ENCODE measurements at regions not wholly inside any gene's neighbourhood (a gene's known extent, or its start where the extent isn't known, plus 50 kb on each side); places are given as distances from the start of the nearest gene placed in this dataset.

DNA sequence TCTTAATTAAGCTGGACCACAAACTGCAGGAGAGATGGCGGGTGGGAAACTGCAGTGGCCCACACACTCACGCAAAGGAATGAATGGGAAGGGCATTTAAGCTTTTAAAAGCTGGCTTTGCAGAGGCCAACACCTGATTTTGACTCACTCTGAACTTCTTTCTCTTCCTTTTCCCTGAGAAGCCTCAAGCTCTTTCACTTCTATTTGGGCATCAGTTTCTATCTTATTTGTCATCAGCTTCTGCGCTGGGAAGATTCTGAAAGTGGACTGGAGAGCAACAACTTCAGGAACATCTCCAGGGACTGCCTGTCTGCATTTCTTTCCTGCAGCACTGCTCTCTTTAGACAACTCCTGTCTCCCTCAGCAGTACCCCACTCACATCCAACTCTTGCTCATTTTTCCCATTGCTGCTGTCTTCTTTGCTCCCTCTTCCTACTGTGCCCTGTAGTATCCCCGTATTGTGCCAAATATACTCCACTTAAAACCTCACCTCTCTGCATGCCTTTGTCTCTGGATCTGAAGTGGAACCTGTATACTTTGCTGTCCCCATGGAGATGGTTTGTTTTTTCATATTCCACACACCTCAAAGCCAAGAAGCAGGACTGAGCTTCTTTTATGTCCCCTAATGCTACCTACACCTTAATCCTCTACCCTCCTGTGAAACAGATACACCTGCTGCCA, 143.3 kb upstream of the JUN start:
- TF ChIP-seq RAD21 (IDR thresholded peaks at IDR 0.05; ENCODE audit: low read depth): no peak
- TF ChIP-seq, protein P1, sequence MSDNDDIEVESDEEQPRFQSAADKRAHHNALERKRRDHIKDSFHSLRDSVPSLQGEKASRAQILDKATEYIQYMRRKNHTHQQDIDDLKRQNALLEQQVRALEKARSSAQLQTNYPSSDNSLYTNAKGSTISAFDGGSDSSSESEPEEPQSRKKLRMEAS (IDR thresholded peaks at IDR 0.05): no peak
- no peak for TF ChIP-seq TEAD4 (IDR thresholded peaks at IDR 0.05)
- TF ChIP-seq, protein P2, sequence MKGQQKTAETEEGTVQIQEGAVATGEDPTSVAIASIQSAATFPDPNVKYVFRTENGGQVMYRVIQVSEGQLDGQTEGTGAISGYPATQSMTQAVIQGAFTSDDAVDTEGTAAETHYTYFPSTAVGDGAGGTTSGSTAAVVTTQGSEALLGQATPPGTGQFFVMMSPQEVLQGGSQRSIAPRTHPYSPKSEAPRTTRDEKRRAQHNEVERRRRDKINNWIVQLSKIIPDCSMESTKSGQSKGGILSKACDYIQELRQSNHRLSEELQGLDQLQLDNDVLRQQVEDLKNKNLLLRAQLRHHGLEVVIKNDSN (IDR thresholded peaks at IDR 0.05): no peak
- TF ChIP-seq, protein P3, sequence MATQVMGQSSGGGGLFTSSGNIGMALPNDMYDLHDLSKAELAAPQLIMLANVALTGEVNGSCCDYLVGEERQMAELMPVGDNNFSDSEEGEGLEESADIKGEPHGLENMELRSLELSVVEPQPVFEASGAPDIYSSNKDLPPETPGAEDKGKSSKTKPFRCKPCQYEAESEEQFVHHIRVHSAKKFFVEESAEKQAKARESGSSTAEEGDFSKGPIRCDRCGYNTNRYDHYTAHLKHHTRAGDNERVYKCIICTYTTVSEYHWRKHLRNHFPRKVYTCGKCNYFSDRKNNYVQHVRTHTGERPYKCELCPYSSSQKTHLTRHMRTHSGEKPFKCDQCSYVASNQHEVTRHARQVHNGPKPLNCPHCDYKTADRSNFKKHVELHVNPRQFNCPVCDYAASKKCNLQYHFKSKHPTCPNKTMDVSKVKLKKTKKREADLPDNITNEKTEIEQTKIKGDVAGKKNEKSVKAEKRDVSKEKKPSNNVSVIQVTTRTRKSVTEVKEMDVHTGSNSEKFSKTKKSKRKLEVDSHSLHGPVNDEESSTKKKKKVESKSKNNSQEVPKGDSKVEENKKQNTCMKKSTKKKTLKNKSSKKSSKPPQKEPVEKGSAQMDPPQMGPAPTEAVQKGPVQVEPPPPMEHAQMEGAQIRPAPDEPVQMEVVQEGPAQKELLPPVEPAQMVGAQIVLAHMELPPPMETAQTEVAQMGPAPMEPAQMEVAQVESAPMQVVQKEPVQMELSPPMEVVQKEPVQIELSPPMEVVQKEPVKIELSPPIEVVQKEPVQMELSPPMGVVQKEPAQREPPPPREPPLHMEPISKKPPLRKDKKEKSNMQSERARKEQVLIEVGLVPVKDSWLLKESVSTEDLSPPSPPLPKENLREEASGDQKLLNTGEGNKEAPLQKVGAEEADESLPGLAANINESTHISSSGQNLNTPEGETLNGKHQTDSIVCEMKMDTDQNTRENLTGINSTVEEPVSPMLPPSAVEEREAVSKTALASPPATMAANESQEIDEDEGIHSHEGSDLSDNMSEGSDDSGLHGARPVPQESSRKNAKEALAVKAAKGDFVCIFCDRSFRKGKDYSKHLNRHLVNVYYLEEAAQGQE (IDR thresholded peaks at IDR 0.05; ENCODE audit: low read depth): no peak
- no peak for TF ChIP-seq EGR1 (IDR thresholded peaks at IDR 0.05)
- no peak for TF ChIP-seq FOXM1 (IDR thresholded peaks at IDR 0.05; ENCODE audit: borderline replicate concordance, low read depth)
- no peak for TF ChIP-seq EP300 (IDR thresholded peaks at IDR 0.05; ENCODE audit: borderline replicate concordance)
- TF ChIP-seq NFIC (IDR thresholded peaks at IDR 0.05): no peak
- no peak for TF ChIP-seq TCF12 (IDR thresholded peaks at IDR 0.05; ENCODE audit: low read depth)
- no peak for TF ChIP-seq YY1 (IDR thresholded peaks at IDR 0.05; ENCODE audit: low read depth)

All from Ishikawa (cell line).